Fibroblast of lung (primary cell): ENCODE measurements at regions not wholly inside any gene's neighbourhood (a gene's known extent, or its start where the extent isn't known, plus 50 kb on each side); places are given as distances from the start of the nearest gene placed in this dataset.

Experiments
- CTCF ChIP-seq, 2 donors: IDR thresholded peaks in 1 of 2; conservative IDR thresholded peaks in 1 of 2; 1 replicate in 1 of 2; 2 replicates in 1 of 2; pipeline ENCODE4 v1.5.1; 2011 to 2012; ENCODE audit warnings: low read length in 2 of 2, control low read depth in 1 of 2, inconsistent platforms in 1 of 2, low read depth in 1 of 2, mild to moderate bottlenecking in 1 of 2
- EZH2 ChIP-seq: IDR thresholded peaks from 2 replicates; pipeline ENCODE4 v1.5.1; 2012; ENCODE audit warnings: low read length, control low read depth, mild to moderate bottlenecking; ENCODE audit errors: missing control alignments

GRCh38 chr13:61094865-61095264 lies 320.8 kb downstream of the PCDH20 start:
- no peak for TF ChIP-seq CTCF (conservative IDR thresholded peaks at IDR 0.05 in 1 of 2, IDR thresholded peaks at IDR 0.05 in 1 of 2; ENCODE audit: low read depth in 1 of 2, low read length in 2 of 2)
- TF ChIP-seq EZH2 = no peak
